WTC11 (cell line): ENCODE measurements at regions not wholly inside any gene's neighbourhood (a gene's known extent, or its start where the extent isn't known, plus 50 kb on each side); places are given as distances from the start of the nearest gene placed in this dataset.

Source experiments
- CBFB ChIP-seq: sonication (generic); formaldehyde crosslinking; IDR thresholded peaks from 2 replicates; pipeline ENCODE4 v1.8.1; 2022; ENCODE audit warnings: mild to moderate bottlenecking, low read depth, missing genetic modification reagents
- CTCF ChIP-seq: fragments of 200-600 bp; IDR thresholded peaks from 2 replicates; pipeline ENCODE4 v1.8.0; 2022; ENCODE audit warnings: antibody characterized with exemption
- ETV6 ChIP-seq: sonication (generic); formaldehyde crosslinking; IDR thresholded peaks from 2 replicates; pipeline ENCODE4 v1.8.1; 2022; ENCODE audit warnings: mild to moderate bottlenecking, missing genetic modification reagents
- FOXP4 ChIP-seq: sonication (generic); formaldehyde crosslinking; IDR thresholded peaks from 2 replicates; pipeline ENCODE4 v1.8.0; 2022; ENCODE audit warnings: mild to moderate bottlenecking, missing genetic modification reagents
- ZBTB21 ChIP-seq: sonication (generic); formaldehyde crosslinking; IDR thresholded peaks from 2 replicates; pipeline ENCODE4 v1.8.1; 2023; ENCODE audit warnings: mild to moderate bottlenecking, missing genetic modification reagents, borderline replicate concordance
- ZNF263 ChIP-seq: sonication (generic); formaldehyde crosslinking; IDR thresholded peaks from 2 replicates; pipeline ENCODE4 v1.8.1; 2022; ENCODE audit warnings: low read depth, mild to moderate bottlenecking, moderate library complexity, missing genetic modification reagents
- ZNF423 ChIP-seq: fragments of 250-450 bp; sonication (Bioruptor Pico); IDR thresholded peaks from 2 replicates; pipeline ENCODE4 v2.1.2; 2022; ENCODE audit warnings: mild to moderate bottlenecking, moderate library complexity

GRCh38 chr2:164079258-164079657 is 343.4 kb upstream of the FIGN start:
- TF ChIP-seq FOXP4 (CRISPR knock-in tag) = no peak
- TF ChIP-seq ETV6 (CRISPR knock-in tag) = no peak
- TF ChIP-seq ZNF263 = no peak
- TF ChIP-seq ZBTB21 (CRISPR knock-in tag) = no peak
- TF ChIP-seq CTCF = no peak
- TF ChIP-seq ZNF423 (CRISPR knock-in tag) = no peak
- TF ChIP-seq CBFB = no peak
